OCI-LY1 (cell line): ENCODE measurements at regions not wholly inside any gene's neighbourhood (a gene's known extent, or its start where the extent isn't known, plus 50 kb on each side); places are given as distances from the start of the nearest gene placed in this dataset.

ENCODE experiments used
- H2AFZ ChIP-seq: fragments of 200-600 bp; sonication (generic), shearing (Covaris generic); 2 replicates; pipeline ENCODE4 v1.6.0; 2014; ENCODE audit warnings: antibody characterized with exemption, mild to moderate bottlenecking, low read length
- H3F3A ChIP-seq: fragments of 200-600 bp; sonication (generic), shearing (Covaris generic); 2 replicates; pipeline ENCODE4 v1.6.0; 2014; ENCODE audit warnings: mild to moderate bottlenecking, antibody characterized with exemption, low read length, moderate library complexity; ENCODE audit not compliant: insufficient read depth
- H3K27ac ChIP-seq: fragments of 200-600 bp; sonication (generic); 2 replicates; pipeline ENCODE4 v1.5.1; 2014; ENCODE audit warnings: low read length, mixed run types, mild to moderate bottlenecking, low read depth; ENCODE audit not compliant: poor library complexity, severe bottlenecking
- H3K27me3 ChIP-seq: fragments of 200-600 bp; sonication (generic); 2 replicates; pipeline ENCODE4 v1.6.0; 2014; ENCODE audit warnings: antibody characterized with exemption, mild to moderate bottlenecking, low read length, moderate library complexity; ENCODE audit not compliant: insufficient read depth
- H3K36me3 ChIP-seq: fragments of 200-600 bp; sonication (generic); 2 replicates; pipeline ENCODE4 v1.6.1; 2014; ENCODE audit warnings: mild to moderate bottlenecking, antibody characterized with exemption, low read length, moderate library complexity, mixed read lengths; ENCODE audit not compliant: insufficient read depth
- H3K4me1 ChIP-seq: fragments of 200-600 bp; sonication (generic); 2 replicates; pipeline ENCODE4 v1.5.1; 2014; ENCODE audit warnings: mild to moderate bottlenecking, low read length, moderate library complexity; ENCODE audit not compliant: insufficient read depth, severe bottlenecking
- H3K4me2 ChIP-seq: fragments of 200-600 bp; sonication (generic), shearing (Covaris generic); 2 replicates; pipeline ENCODE4 v1.6.1; 2014; ENCODE audit warnings: low read length
- H3K4me3 ChIP-seq: fragments of 200-600 bp; sonication (generic); 2 replicates; pipeline ENCODE4 v1.5.1; 2014; ENCODE audit warnings: low read length, low read depth, mild to moderate bottlenecking, mixed read lengths; ENCODE audit not compliant: poor library complexity, severe bottlenecking
- H3K79me2 ChIP-seq: fragments of 200-600 bp; shearing (Covaris generic); 2 replicates; pipeline ENCODE4 v1.6.1; 2016; ENCODE audit warnings: mixed run types, low read length, mixed read lengths; ENCODE audit not compliant: insufficient read depth
- H3K9ac ChIP-seq: fragments of 200-600 bp; sonication (generic), shearing (Covaris generic); 2 replicates; pipeline ENCODE4 v1.6.1; 2014; ENCODE audit warnings: mild to moderate bottlenecking, low read length, mixed read lengths
- H3K9me2 ChIP-seq: fragments of 200-600 bp; sonication (generic), shearing (Covaris generic); 2 replicates; pipeline ENCODE4 v1.6.1; 2014; ENCODE audit warnings: low read depth, mild to moderate bottlenecking, low read length, mixed read lengths
- H3K9me3 ChIP-seq: fragments of 200-600 bp; shearing (Covaris generic); 2 replicates; pipeline ENCODE4 v1.6.1; 2014; ENCODE audit warnings: low read length, mixed read lengths
- H4K20me1 ChIP-seq: fragments of 200-600 bp; sonication (generic), shearing (Covaris generic); 2 replicates; pipeline ENCODE4 v1.6.0; 2016; ENCODE audit warnings: mild to moderate bottlenecking, low read length; ENCODE audit not compliant: insufficient read depth
- EZH2 ChIP-seq: fragments of 200-600 bp; sonication (generic), shearing (Covaris generic); IDR thresholded peaks from 2 replicates; pipeline ENCODE4 v1.8.0; 2017; ENCODE audit warnings: borderline replicate concordance, mixed run types, mild to moderate bottlenecking, antibody characterized with exemption, low read length, moderate library complexity, mixed read lengths
- TF ChIP-seq, protein P1 (sequence below): fragments of 200-600 bp; sonication (generic), shearing (Covaris generic); IDR thresholded peaks from 2 replicates; pipeline ENCODE4 v1.5.1; 2017; ENCODE audit warnings: mild to moderate bottlenecking, antibody characterized with exemption, low read length, moderate library complexity, mixed read lengths

DNA sequence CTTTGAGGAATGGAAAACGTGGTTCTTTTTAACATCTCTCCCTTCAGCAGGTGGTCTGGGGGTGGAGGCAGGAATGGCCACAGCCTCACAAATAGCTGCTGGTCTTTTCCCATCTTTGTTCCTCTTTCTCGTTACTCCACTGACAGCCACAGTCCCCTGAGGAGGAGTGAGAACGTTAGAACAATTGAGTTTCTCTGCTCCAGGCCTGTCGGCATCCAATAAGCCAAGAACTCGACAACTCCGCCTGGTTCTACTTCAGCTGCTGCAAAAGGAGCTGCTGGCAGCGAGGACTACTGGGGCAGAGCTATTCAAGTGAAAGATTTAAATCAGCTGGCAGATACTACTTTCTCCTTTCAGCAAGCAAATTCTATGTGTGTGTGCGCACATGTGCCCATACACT lies 169.5 kb upstream of the GALNT2 start:
- H3K27ac ChIP-seq = no peak overlapping the region
- H3K4me3 ChIP-seq = no peak overlapping the region
- no peak overlapping the region for H2AFZ ChIP-seq
- TF ChIP-seq, protein P1, sequence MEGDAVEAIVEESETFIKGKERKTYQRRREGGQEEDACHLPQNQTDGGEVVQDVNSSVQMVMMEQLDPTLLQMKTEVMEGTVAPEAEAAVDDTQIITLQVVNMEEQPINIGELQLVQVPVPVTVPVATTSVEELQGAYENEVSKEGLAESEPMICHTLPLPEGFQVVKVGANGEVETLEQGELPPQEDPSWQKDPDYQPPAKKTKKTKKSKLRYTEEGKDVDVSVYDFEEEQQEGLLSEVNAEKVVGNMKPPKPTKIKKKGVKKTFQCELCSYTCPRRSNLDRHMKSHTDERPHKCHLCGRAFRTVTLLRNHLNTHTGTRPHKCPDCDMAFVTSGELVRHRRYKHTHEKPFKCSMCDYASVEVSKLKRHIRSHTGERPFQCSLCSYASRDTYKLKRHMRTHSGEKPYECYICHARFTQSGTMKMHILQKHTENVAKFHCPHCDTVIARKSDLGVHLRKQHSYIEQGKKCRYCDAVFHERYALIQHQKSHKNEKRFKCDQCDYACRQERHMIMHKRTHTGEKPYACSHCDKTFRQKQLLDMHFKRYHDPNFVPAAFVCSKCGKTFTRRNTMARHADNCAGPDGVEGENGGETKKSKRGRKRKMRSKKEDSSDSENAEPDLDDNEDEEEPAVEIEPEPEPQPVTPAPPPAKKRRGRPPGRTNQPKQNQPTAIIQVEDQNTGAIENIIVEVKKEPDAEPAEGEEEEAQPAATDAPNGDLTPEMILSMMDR = no peak
- TF ChIP-seq EZH2 = no peak
- no peaks in the 10 kb centered on the region for H3K79me2 ChIP-seq
- no peaks in the 10 kb centered on the region for H3K9me3 ChIP-seq
- H3K4me2 ChIP-seq = no peak overlapping the region
- no peaks in the 10 kb centered on the region for H3K27me3 ChIP-seq
- no peaks in the 10 kb centered on the region for H3K4me1 ChIP-seq
- H3F3A ChIP-seq = no peaks in the 10 kb centered on the region
- H3K9ac ChIP-seq = no peak overlapping the region
- no peaks in the 10 kb centered on the region for H3K36me3 ChIP-seq
- no peaks in the 10 kb centered on the region; the same call in 1 of the 2 replicates for H3K9me2 ChIP-seq
- H4K20me1 ChIP-seq = no peaks in the 10 kb centered on the region

DNA sequence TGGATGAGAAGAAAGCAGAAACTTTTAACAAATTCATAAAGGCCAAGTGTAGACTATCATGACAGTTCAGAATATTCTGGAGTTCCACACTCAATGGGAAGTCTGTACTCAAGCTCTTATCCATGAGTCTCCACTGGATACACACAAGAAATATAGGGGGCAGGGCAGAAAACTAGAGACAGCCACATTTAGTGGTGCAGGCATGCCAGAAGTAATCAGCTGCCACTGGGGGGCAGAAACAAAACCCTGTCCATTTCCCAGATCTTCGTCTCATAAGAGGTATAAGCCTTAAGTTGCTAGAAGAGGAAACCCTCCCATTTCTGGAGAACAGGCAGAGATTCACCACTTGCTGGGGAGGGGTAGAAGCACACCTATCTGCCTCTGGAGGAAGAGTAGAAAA lies 166.8 kb upstream of the GALNT2 start:
- H3K27me3 ChIP-seq = no peaks in the 10 kb centered on the region
- H3K4me1 ChIP-seq = no peaks in the 10 kb centered on the region
- H3K4me3 ChIP-seq = no peak overlapping the region
- H3K36me3 ChIP-seq = no peaks in the 10 kb centered on the region
- H3K79me2 ChIP-seq = no peaks in the 10 kb centered on the region
- H3K9me2 ChIP-seq = no peaks in the 10 kb centered on the region; the same call in 1 of the 2 replicates
- no peak overlapping the region for H2AFZ ChIP-seq
- no peaks in the 10 kb centered on the region for H3K9me3 ChIP-seq
- H4K20me1 ChIP-seq = no peaks in the 10 kb centered on the region
- no peaks in the 10 kb centered on the region for H3F3A ChIP-seq
- TF ChIP-seq EZH2 = no peak
- TF ChIP-seq, protein P1 = no peak
- no peak overlapping the region for H3K9ac ChIP-seq
- H3K27ac ChIP-seq = no peak overlapping the region
- H3K4me2 ChIP-seq = no peak overlapping the region

DNA sequence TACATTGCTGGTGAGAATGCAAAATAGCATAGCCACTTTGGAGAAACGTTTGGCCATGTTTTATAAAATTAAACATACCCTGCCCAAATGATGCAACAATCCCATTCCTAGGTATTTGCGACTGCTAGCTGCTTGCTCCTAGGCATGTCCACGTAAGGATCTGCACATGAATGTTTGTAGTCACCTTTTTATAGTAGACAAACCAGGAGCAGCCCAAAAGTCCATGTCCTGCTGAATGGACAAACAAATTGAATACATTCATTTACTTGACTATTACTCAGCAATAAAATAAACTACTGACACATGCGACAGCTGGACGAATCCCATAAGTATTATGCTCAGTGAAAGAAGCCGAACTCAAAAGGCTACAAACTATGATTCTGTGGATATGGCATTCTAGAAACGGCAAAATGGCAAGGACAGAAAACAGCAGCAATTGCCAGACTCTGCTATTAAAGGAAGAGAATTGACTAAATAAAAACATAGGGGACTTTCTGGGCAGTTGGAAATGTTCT lies 161.9 kb upstream of the GALNT2 start:
- Histone ChIP-seq H3K4me1 (no peaks in the 10 kb centered on the region), H4K20me1 (no peaks in the 10 kb centered on the region), H3K79me2 (no peaks in the 10 kb centered on the region), H3K27me3 (no peaks in the 10 kb centered on the region), H2AFZ (no peak overlapping the region), H3F3A (no peaks in the 10 kb centered on the region), H3K4me2 (no peak overlapping the region), H3K9ac (no peak overlapping the region), H3K9me3 (no peaks in the 10 kb centered on the region), H3K9me2 (no peaks in the 10 kb centered on the region), H3K27ac (no peak overlapping the region), H3K36me3 (no peaks in the 10 kb centered on the region), H3K4me3 (no peak overlapping the region)
- TF ChIP-seq, protein P1 = no peak
- no peak for TF ChIP-seq EZH2
